ENCODE measurements at regions not wholly inside any gene's neighbourhood (a gene's known extent, or its start where the extent isn't known, plus 50 kb on each side); places are given as distances from the start of the nearest gene placed in this dataset.

- H3K36me3 ChIP-seq (ENCODE audit: insufficient read depth) = no peaks in the 10 kb centered on the region
- no peaks in the 10 kb centered on the region for H3F3A ChIP-seq (replicated peaks; ENCODE audit: low read depth)
- H4K20me1 ChIP-seq (replicated peaks; ENCODE audit: insufficient read depth) = no peaks in the 10 kb centered on the region
- Mint-ChIP-seq H3K9me3 (0 out of 3 replicates have a peak, but pooled peaks cover 2% of the 10 kb centered on the region), H3K27ac (no peak overlapping the region; the same call in 1 of the 2 replicates), H3K4me1 (peaks cover 19% of the 10 kb centered on the region), H3K36me3 (ENCODE audit: low read depth) (no peaks in the 10 kb centered on the region), H3K27me3 (ENCODE audit: insufficient read depth, low read depth, poor library complexity) (no peaks in the 10 kb centered on the region), H3K4me3 (no peak overlapping the region)
- TF ChIP-seq EZH2 (IDR thresholded peaks at IDR 0.05; ENCODE audit: low read depth, unreplicated experiment) (no peak), EZH2phosphoT487 (IDR thresholded peaks at IDR 0.05; ENCODE audit: unreplicated experiment) (no peak), STAT1 (IDR thresholded peaks at IDR 0.05; ENCODE audit: unreplicated experiment) (no peak), JUNB (IDR thresholded peaks at IDR 0.05; ENCODE audit: unreplicated experiment) (no peak), ZNF331 (CRISPR knock-in tag; IDR thresholded peaks at IDR 0.05; ENCODE audit: low read depth) (no peak), POLR2AphosphoS5 (IDR thresholded peaks at IDR 0.05; ENCODE audit: low read depth) (no peak)
- TF ChIP-seq, protein P1, sequence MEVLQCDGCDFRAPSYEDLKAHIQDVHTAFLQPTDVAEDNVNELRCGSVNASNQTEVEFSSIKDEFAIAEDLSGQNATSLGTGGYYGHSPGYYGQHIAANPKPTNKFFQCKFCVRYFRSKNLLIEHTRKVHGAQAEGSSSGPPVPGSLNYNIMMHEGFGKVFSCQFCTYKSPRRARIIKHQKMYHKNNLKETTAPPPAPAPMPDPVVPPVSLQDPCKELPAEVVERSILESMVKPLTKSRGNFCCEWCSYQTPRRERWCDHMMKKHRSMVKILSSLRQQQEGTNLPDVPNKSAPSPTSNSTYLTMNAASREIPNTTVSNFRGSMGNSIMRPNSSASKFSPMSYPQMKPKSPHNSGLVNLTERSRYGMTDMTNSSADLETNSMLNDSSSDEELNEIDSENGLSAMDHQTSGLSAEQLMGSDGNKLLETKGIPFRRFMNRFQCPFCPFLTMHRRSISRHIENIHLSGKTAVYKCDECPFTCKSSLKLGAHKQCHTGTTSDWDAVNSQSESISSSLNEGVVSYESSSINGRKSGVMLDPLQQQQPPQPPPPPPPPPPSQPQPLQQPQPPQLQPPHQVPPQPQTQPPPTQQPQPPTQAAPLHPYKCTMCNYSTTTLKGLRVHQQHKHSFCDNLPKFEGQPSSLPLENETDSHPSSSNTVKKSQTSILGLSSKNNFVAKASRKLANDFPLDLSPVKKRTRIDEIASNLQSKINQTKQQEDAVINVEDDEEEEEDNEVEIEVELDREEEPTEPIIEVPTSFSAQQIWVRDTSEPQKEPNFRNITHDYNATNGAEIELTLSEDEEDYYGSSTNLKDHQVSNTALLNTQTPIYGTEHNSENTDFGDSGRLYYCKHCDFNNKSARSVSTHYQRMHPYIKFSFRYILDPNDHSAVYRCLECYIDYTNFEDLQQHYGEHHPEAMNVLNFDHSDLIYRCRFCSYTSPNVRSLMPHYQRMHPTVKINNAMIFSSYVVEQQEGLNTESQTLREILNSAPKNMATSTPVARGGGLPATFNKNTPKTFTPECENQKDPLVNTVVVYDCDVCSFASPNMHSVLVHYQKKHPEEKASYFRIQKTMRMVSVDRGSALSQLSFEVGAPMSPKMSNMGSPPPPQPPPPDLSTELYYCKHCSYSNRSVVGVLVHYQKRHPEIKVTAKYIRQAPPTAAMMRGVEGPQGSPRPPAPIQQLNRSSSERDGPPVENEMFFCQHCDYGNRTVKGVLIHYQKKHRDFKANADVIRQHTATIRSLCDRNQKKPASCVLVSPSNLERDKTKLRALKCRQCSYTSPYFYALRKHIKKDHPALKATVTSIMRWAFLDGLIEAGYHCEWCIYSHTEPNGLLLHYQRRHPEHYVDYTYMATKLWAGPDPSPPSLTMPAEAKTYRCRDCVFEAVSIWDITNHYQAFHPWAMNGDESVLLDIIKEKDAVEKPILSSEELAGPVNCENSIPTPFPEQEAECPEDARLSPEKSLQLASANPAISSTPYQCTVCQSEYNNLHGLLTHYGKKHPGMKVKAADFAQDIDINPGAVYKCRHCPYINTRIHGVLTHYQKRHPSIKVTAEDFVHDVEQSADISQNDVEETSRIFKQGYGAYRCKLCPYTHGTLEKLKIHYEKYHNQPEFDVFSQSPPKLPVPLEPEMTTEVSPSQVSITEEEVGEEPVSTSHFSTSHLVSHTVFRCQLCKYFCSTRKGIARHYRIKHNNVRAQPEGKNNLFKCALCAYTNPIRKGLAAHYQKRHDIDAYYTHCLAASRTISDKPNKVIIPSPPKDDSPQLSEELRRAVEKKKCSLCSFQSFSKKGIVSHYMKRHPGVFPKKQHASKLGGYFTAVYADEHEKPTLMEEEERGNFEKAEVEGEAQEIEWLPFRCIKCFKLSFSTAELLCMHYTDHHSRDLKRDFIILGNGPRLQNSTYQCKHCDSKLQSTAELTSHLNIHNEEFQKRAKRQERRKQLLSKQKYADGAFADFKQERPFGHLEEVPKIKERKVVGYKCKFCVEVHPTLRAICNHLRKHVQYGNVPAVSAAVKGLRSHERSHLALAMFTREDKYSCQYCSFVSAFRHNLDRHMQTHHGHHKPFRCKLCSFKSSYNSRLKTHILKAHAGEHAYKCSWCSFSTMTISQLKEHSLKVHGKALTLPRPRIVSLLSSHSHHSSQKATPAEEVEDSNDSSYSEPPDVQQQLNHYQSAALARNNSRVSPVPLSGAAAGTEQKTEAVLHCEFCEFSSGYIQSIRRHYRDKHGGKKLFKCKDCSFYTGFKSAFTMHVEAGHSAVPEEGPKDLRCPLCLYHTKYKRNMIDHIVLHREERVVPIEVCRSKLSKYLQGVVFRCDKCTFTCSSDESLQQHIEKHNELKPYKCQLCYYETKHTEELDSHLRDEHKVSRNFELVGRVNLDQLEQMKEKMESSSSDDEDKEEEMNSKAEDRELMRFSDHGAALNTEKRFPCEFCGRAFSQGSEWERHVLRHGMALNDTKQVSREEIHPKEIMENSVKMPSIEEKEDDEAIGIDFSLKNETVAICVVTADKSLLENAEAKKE (CRISPR knock-in tag; IDR thresholded peaks at IDR 0.05) = no peak
- TF ChIP-seq, protein P2, sequence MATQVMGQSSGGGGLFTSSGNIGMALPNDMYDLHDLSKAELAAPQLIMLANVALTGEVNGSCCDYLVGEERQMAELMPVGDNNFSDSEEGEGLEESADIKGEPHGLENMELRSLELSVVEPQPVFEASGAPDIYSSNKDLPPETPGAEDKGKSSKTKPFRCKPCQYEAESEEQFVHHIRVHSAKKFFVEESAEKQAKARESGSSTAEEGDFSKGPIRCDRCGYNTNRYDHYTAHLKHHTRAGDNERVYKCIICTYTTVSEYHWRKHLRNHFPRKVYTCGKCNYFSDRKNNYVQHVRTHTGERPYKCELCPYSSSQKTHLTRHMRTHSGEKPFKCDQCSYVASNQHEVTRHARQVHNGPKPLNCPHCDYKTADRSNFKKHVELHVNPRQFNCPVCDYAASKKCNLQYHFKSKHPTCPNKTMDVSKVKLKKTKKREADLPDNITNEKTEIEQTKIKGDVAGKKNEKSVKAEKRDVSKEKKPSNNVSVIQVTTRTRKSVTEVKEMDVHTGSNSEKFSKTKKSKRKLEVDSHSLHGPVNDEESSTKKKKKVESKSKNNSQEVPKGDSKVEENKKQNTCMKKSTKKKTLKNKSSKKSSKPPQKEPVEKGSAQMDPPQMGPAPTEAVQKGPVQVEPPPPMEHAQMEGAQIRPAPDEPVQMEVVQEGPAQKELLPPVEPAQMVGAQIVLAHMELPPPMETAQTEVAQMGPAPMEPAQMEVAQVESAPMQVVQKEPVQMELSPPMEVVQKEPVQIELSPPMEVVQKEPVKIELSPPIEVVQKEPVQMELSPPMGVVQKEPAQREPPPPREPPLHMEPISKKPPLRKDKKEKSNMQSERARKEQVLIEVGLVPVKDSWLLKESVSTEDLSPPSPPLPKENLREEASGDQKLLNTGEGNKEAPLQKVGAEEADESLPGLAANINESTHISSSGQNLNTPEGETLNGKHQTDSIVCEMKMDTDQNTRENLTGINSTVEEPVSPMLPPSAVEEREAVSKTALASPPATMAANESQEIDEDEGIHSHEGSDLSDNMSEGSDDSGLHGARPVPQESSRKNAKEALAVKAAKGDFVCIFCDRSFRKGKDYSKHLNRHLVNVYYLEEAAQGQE (IDR thresholded peaks at IDR 0.05; ENCODE audit: unreplicated experiment) = no peak
- TF ChIP-seq, protein P3, sequence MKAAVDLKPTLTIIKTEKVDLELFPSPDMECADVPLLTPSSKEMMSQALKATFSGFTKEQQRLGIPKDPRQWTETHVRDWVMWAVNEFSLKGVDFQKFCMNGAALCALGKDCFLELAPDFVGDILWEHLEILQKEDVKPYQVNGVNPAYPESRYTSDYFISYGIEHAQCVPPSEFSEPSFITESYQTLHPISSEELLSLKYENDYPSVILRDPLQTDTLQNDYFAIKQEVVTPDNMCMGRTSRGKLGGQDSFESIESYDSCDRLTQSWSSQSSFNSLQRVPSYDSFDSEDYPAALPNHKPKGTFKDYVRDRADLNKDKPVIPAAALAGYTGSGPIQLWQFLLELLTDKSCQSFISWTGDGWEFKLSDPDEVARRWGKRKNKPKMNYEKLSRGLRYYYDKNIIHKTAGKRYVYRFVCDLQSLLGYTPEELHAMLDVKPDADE (IDR thresholded peaks at IDR 0.05) = no peak
- TF ChIP-seq, protein P4, sequence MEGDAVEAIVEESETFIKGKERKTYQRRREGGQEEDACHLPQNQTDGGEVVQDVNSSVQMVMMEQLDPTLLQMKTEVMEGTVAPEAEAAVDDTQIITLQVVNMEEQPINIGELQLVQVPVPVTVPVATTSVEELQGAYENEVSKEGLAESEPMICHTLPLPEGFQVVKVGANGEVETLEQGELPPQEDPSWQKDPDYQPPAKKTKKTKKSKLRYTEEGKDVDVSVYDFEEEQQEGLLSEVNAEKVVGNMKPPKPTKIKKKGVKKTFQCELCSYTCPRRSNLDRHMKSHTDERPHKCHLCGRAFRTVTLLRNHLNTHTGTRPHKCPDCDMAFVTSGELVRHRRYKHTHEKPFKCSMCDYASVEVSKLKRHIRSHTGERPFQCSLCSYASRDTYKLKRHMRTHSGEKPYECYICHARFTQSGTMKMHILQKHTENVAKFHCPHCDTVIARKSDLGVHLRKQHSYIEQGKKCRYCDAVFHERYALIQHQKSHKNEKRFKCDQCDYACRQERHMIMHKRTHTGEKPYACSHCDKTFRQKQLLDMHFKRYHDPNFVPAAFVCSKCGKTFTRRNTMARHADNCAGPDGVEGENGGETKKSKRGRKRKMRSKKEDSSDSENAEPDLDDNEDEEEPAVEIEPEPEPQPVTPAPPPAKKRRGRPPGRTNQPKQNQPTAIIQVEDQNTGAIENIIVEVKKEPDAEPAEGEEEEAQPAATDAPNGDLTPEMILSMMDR (conservative IDR thresholded peaks at IDR 0.05; ENCODE audit: low read depth in 2 of 2) = no peak
- no peak overlapping the region for H2AFZ ChIP-seq
- H3K9me2 ChIP-seq (ENCODE audit: insufficient read depth) = peaks cover 7% of the 10 kb centered on the region; the same call in 1 of the 2 replicates
- H3K4me1 ChIP-seq (ENCODE audit: insufficient read depth) = peaks cover 7% of the 10 kb centered on the region; the same call in 1 of the 2 replicates
- H3K4me2 ChIP-seq = no peak overlapping the region
- no peak overlapping the region for H3K27ac ChIP-seq (ENCODE audit: low read depth)
- no peak overlapping the region for H3K4me3 ChIP-seq
- ATAC-seq = no peak
- no peaks in the 10 kb centered on the region for H3K27me3 ChIP-seq (ENCODE audit: insufficient read depth)
- no peaks in the 10 kb centered on the region for H3K79me2 ChIP-seq (replicated peaks; ENCODE audit: insufficient read depth)
- DNase-seq (ENCODE audit: low spot score) = no peak
Observed at GRCh38 chr9:108674766-108675530, 180.8 kb downstream of the ACTL7B start.

All from GM23338 (cell line).